SKM-1 (cell line): ENCODE measurements at regions not wholly inside any gene's neighbourhood (a gene's known extent, or its start where the extent isn't known, plus 50 kb on each side); places are given as distances from the start of the nearest gene placed in this dataset.

ENCODE experiments used
- DNase-seq: peaks from one replicate; lab custom pipeline; 2025; ENCODE audit not compliant: unreplicated experiment; lab: John Stamatoyannopoulos, UW

DNA sequence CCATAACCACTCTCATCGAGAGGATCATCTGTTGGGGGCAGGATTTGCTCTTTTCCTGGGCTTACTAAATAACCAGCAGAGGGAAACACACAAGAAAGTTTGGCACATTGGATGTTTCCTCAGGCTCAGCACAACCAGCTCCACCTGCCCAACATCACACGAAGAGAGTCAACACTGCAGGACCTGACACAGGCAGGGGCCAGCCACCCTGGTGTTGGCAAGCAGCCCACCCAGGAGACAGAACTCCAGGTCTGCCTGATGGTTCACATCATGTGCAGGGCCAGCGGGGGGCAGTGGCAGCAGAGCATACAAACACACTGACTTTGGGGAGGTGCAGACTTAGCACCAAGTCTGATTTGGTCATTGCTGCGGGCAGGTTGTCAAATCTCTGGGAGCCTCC lies 182.3 kb upstream of the GALNT2 start:
- no peak for DNase-seq

DNA sequence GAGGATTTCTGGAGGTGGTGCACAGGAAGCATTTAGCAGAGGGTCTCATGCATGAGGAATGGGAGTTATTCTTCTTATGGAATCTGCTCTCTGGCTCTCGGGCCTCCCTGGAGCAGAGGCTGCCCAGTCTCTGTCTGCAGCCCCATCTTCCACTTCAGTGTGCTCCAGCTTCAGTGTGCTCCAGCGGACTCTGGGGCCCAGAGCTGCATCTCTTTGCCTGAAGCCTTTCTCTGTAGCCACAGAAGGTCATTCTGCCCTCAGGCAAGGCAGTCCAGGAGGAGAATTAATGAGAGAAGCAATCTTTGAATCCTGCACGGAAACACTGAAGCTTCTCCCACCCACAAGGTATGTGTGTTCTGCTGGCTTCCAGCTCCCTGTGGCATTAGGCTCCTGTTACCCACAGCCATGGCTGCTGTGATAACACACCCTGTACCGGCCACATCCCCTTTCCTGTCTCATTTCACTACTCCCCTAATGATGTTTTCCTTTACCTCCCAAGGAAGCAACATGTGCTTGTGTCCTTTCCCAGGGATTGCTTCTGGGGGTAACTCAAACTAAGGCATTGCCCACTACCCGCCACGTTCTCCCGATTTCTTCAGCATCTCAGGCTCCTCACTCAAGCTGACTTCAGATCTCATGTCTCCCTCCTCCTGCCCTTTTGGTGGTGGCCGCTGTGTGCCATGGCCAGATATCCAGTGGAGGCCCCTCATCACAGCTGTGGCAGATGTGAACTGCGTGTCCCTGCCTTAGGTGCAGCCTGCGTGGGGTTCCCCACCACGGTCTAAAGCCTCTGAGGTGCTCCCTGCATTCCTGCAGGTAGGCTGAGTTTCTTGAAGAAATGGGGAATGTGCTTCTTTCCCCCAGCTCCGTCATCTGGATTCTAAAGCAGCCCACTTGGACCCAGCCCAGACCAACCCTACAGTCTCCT lies 181.2 kb upstream of the GALNT2 start:
- no peak for DNase-seq

DNA sequence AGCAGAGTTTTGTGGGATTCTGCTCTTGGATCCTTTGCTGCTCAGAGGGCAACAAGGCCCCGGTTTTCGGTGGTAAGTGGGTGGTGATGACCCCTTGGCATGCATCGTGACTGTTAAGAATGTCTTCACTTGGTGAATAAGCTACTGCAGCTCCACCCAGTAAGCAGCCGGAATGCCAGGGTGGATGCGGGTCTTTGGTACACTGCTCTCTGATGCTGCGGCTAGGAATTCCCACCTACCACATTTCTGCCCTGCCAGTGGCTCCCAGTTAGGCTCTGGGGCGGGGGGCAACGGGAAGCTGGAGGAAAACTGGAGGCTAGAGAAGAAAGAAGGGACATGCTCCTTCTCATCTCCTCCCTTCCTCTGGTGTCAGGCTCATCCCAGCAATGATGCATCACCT lies 180.4 kb upstream of the GALNT2 start:
- DNase-seq, result no peak

DNA sequence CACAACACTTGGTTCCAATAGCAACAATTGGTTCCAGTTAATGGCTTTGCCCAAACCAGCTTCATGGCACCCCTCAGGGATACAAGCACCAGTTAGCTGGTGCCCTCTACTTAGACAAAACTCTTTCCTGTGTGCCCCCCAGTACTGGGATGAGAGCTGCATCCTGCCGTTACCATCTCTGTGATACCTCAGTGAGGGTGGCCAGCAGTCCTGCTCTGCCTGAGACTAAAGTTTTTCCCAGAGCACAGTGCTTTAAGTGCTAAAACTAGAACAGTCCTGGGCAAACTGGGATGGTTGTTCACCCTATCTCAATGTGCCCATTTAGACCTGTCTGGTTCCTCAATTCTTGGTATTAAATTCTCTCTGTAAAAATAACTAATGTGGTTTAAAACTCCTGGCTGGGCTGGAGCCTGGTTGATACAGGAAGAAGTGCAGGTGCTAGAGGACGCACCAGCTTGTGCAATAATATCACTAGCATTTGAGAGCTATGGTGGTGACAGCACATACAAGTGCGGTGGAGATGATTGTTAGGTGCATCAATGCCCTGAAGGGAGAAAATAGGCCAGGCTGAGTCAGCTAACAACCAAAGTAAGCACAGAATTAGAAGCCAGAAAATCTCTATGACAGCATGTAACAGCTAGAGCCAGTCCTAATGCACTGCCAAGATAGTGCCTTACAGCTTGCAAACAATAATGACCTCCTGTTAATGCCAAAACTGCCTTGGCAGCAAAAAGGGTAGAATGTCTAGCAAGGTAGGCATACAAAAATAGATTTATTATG lies 179.8 kb upstream of the GALNT2 start:
- DNase-seq, result no peak

DNA sequence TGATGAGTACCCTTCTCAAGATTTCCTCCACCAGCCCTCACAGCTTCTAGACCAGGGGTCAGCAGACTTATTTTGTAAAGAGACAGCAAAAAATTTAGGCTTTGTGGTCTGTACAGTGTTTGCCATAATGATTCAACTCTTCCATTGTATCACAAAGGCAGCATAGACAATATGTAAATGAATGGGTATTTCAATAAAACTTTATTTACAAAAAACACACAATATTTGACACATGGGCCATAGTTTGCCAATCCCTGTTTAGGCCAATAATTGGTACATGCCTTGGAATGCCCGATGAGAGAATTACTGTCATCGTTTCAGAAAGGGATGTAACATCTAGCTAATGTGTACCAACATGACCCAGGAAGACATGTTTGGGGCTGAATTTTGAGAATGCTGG lies 178.9 kb upstream of the GALNT2 start:
- no peak for DNase-seq

DNA sequence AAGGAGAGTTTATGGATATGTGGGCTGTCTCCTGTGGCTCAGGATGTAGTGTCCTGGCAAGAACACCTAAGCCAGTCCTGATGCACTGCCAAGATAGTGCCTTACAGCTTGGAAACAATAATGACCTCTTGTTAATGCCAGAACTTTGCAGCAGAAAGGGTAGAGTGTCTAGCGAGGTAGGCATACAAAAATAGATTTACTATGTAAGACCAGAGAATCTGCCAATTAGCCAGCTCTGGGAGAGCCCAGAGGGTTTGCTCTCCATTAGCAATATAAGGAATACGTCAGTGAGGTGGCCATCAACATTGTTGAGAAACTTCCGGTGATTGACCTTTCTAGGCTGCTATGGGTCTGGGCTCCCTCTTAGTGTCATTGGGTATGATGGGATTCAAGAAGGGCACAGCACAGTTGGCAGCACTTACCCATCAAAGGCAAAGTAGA lies 178.5 kb upstream of the GALNT2 start:
- no peak for DNase-seq

DNA sequence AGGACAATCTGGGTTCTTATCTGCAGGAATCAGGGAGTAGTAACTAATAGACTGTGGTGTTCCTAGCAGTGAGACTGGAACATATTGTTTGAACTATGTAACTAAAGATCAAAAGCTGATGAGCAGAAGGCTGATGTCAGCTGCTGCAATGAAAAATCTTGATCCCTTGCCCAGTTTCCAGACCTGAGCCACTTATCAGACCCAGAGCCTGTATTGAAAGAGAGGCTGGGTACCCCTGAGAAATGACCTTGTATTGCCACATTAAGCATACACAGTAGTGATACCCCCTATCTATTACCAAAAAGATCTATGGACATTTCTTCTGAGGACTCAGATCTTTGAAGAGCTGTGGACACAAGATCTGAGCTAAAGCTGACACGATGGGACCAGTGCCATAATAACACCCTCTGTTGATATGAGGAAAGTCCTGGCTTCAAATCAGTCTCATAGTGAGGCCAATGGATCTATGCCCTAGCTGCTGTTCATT lies 178.0 kb upstream of the GALNT2 start:
- DNase-seq, result no peak

DNA sequence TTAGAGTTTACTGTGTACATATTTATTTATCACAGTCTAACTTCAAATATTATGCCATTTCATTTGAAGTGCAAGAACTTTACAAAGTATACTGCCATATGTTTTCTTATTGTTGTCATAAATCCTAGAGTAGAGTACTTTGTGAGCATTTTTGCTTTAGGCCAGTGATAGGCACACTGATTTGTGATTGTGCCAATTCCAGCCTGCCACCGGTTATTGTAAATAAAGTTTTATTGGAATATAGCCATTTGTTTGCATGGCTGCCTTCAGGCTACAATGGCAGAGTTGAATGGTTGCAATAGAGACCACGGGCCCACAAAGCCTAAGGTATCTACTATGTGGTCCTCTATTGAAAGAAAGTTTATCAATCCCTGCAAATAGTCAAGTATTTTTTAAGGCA lies 175.8 kb upstream of the GALNT2 start:
- DNase-seq, result no peak

DNA sequence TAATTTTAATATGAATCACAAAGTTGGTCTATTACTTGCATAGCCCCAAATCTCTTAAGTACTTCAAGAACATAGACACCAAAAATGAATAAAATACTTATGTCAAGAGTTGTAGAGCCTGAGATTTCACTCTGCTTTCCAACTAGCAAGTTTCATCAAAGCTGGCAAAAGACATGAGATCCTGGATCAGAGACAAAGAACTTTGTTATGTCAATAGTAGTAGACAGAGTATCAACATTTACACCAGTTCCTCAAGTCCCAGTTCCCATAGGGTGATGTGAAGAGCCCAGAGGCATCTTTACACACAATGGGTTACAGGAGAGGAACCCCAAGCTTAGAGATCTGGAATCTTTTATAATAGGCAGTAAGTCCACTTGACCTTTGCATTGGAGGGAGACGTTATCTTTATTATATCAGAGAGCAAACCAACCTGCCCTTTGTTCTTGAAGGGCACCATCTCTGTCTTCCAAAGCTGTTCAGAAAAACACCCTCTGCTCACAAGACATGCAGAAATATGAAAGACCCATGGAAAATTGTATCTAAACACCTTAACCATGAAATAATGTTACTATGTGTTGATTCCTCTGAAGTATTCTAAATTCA lies 174.4 kb upstream of the GALNT2 start:
- DNase-seq, result no peak

DNA sequence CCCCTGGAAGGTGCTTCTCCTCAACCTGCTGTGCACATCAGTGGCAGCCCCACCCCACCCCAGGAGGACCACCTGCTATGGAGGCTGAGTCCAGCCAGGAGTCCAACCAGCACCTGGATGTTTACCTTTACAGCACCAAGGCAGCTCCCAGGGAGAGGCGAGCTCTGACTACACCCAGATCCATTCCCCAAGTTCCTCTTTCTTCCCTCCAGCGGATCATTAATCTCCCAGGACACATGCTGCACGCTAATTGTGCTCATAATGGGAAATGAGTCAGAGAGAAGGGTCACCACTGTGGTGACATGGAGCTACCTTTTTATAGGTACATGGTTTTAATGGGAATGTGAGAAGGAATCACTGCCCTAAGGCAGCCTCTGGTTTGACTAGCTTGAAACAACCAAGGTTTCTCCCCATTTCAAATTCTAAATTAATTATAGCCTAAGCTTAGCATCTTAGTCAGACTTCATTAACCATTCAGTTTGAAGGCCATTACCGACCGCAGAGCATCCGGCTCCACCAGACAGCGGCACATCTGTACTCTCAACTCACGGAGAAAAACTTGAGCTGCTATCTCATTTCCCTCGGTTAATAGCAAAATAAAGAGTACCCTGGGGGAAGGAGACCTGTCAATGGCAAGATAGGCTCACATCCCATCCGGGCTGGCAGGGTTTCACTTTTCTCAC lies 173.1 kb upstream of the GALNT2 start:
- no peak for DNase-seq

DNA sequence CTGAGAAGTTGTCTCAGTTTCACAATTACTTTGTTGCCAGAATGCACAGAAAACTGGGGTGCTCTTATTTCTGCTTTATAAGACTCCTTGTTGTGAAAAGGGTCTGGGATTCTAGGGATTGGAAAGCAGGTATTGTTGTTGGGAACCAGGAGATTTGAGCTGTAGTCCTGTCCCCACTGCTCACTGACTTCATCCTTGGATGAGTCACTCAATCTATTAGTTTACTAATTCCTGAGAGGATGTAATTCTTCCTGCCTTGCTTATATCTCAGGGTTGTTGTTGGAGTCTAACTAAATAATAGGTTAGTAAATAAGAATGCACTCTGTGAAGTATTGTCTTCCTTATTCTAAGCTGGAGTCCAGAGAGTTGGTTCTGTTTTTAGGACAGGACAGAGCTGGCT lies 172.5 kb upstream of the GALNT2 start:
- DNase-seq, result no peak

DNA sequence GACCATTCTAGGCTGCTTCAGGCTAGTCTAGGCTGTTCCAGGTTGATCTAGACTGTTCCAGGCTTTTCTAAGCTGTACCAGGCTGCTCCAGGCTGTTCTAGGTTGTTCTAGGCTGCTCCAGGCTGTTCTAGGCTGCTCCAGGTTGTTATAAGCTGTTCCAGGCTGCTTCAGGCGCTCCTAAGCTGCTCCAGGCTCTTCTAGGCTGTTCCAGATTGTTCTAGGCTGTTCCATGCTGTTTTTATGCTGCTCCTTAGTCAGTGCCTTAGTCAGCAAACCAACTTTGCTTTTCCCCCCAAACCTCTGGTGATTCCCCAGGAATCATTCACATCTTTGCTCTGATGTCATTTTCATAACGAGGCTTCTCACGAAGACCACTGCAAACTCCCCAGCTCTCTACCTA lies 171.4 kb upstream of the GALNT2 start:
- DNase-seq, result no peak

DNA sequence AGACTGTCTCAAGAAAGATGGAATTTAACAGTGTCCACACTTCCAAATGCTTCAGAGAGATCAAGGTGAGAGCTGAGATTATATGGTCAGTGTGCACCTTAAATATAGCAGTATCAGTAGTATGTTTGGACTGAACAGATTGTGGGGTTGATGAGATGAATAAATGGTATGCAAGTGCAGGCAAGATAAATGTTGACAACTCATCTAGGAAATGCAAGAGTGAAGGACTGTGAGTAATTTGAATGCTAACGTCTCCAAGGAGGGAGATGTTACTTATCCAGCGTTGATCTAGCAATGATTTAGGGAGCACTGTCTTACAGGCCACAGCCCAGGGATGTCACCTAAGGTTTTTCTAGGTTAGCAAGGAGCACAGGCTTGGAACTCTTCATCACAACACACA lies 170.7 kb upstream of the GALNT2 start:
- DNase-seq, result no peak

DNA sequence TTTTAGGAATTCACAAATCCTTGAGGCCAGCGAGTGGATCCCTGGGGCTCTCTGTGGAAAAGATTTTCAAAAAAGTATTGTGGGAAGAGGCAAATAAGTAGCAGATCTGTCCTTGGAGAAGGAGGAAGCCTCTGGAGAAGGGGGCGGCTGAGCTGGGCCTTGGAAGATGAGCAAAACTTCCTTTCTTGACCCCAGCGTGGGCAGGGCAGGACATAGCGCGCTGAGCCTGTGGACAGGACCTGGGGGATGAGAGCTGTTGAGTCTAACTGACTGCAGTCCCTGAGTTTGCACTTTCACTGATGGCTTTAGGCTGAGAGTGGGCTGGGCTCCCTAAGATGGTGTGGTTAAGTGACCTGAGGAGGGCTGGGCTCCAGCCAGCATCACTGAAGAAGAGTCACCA lies 170.2 kb upstream of the GALNT2 start:
- DNase-seq, result no peak

DNA sequence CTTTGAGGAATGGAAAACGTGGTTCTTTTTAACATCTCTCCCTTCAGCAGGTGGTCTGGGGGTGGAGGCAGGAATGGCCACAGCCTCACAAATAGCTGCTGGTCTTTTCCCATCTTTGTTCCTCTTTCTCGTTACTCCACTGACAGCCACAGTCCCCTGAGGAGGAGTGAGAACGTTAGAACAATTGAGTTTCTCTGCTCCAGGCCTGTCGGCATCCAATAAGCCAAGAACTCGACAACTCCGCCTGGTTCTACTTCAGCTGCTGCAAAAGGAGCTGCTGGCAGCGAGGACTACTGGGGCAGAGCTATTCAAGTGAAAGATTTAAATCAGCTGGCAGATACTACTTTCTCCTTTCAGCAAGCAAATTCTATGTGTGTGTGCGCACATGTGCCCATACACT lies 169.5 kb upstream of the GALNT2 start:
- DNase-seq, result no peak

DNA sequence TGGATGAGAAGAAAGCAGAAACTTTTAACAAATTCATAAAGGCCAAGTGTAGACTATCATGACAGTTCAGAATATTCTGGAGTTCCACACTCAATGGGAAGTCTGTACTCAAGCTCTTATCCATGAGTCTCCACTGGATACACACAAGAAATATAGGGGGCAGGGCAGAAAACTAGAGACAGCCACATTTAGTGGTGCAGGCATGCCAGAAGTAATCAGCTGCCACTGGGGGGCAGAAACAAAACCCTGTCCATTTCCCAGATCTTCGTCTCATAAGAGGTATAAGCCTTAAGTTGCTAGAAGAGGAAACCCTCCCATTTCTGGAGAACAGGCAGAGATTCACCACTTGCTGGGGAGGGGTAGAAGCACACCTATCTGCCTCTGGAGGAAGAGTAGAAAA lies 166.8 kb upstream of the GALNT2 start:
- DNase-seq, result no peak

DNA sequence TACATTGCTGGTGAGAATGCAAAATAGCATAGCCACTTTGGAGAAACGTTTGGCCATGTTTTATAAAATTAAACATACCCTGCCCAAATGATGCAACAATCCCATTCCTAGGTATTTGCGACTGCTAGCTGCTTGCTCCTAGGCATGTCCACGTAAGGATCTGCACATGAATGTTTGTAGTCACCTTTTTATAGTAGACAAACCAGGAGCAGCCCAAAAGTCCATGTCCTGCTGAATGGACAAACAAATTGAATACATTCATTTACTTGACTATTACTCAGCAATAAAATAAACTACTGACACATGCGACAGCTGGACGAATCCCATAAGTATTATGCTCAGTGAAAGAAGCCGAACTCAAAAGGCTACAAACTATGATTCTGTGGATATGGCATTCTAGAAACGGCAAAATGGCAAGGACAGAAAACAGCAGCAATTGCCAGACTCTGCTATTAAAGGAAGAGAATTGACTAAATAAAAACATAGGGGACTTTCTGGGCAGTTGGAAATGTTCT lies 161.9 kb upstream of the GALNT2 start:
- DNase-seq, result no peak

DNA sequence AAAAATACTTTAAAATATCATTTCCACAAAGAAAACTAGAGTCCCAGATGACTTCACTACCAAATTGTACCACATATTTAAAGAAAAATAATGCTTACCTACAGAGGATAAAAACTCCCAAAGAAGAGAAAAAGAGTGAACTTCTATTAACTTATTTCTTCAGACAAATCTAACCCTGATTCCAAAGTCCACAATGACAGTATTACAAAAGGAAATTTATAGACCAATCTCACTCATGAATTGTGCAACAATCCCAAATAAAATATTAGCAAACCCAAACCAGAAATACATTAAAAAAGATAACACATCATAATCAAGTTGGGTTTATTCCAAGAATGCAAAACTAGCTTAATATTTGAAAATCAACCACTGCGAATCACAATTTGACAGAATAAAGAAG lies 161.4 kb upstream of the GALNT2 start:
- DNase-seq, result no peak

DNA sequence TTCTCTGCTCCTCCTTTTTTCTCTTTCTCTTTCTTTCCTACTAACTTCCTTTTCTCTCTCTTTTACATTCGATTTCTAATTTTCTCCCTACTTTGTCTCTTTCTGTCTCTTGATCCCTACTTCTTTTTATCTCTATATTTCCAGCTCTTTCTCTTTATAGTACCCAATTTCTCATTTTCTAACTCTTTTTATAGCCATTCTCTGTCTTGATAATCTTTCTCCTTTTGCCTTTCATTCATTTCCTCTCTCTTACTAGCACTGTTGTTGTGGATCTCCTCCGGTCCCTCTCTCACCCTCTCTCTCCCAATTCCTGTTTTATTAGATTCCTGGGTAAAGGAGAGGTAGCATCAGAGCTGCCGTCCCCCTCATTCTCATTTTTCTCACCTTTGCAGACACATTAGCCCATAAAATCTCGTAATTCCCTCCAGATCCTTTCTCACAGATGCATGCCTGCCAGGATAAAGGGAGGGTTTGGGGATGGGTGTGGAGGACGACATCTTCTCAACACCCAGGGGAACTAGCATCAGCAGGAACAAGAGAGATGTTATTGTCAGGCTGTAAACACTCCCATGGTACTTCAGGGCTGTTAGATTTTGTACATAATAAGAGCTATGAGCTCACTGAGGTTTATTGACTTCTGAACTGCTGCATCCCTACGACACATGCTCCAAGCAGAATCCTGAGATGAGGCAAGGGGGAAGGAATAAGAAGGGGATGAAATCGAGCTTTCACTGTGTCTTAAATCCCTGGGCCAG lies 159.0 kb upstream of the GALNT2 start:
- DNase-seq, result no peak

DNA sequence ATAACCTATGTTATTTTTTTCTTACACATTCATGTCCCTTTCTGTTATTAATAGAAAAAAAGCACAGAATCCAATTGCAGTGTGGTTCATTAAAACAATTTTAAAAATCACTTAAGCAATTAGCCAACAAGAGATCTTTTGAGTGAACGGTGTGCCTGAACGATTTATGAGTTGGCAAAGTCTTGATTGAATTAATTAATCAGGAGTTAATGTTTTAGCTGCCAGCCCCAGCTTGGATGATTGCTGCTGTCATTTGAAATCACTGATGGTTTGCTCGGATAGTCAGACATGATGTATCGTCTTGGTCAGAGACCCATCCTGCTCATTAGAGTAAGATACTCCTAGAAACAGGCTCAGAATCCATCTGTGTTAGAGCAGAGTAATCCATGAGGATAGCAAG lies 158.3 kb upstream of the GALNT2 start:
- no peak for DNase-seq
